HG02870 (cell line): ENCODE measurements at regions not wholly inside any gene's neighbourhood (a gene's known extent, or its start where the extent isn't known, plus 50 kb on each side); places are given as distances from the start of the nearest gene placed in this dataset.

Source experiments
- ATAC-seq: cut with Tn5 transposase; IDR thresholded peaks from one replicate; pipeline ENCODE4 v1.9.1; 2021; ENCODE audit warnings: mild to moderate bottlenecking, moderate library complexity; ENCODE audit not compliant: unreplicated experiment

GRCh38 chr6:150651808-150652470, 52.3 kb downstream of the PLEKHG1 start:
- no peak for ATAC-seq

GRCh38 chr6:150652848-150653613, 53.3 kb downstream of the PLEKHG1 start:
- no peak for ATAC-seq

- ATAC-seq, result no peak
These were observed 54.9 kb downstream of the PLEKHG1 start for GRCh38 chr6:150654608-150655007.

GRCh38 chr6:150656156-150656555, 56.5 kb downstream of the PLEKHG1 start:
- no peak for ATAC-seq

- ATAC-seq, result no peak
These were observed 58.7 kb downstream of the PLEKHG1 start for GRCh38 chr6:150658421-150658820.

- ATAC-seq, result no peak
These were observed 59.5 kb downstream of the PLEKHG1 start for GRCh38 chr6:150659046-150659763.

- ATAC-seq, result no peak
These were observed 61.7 kb downstream of the PLEKHG1 start for GRCh38 chr6:150661216-150662007.

- no peak for ATAC-seq
These were observed 63.1 kb downstream of the PLEKHG1 start for GRCh38 chr6:150662814-150663213.

- no peak for ATAC-seq
These were observed 64.4 kb downstream of the PLEKHG1 start for GRCh38 chr6:150664091-150664490.

- no peak for ATAC-seq
These were observed 66.4 kb downstream of the PLEKHG1 start for GRCh38 chr6:150666071-150666470.

GRCh38 chr6:150667359-150667758, 67.7 kb downstream of the PLEKHG1 start:
- no peak for ATAC-seq

- no peak for ATAC-seq
These were observed 68.5 kb downstream of the PLEKHG1 start for GRCh38 chr6:150667977-150668716.

GRCh38 chr6:150668900-150669302, 69.2 kb downstream of the PLEKHG1 start:
- no peak for ATAC-seq

GRCh38 chr6:150670311-150670710, 70.6 kb downstream of the PLEKHG1 start:
- ATAC-seq, result no peak

- no peak for ATAC-seq
These were observed 73.1 kb downstream of the PLEKHG1 start for GRCh38 chr6:150672800-150673199.

GRCh38 chr6:150673720-150674346, 74.1 kb downstream of the PLEKHG1 start:
- no peak for ATAC-seq

GRCh38 chr6:150676344-150676743, 76.7 kb downstream of the PLEKHG1 start:
- ATAC-seq, result no peak

- no peak for ATAC-seq
These were observed 77.1 kb downstream of the PLEKHG1 start for GRCh38 chr6:150676772-150677171.

- no peak for ATAC-seq
These were observed 80.8 kb downstream of the PLEKHG1 start for GRCh38 chr6:150680510-150680909.
